Nephron (organoid): ENCODE measurements at regions not wholly inside any gene's neighbourhood (a gene's known extent, or its start where the extent isn't known, plus 50 kb on each side); places are given as distances from the start of the nearest gene placed in this dataset.

Experiments
- H3K27ac Mint-ChIP-seq, 3 experiments: 2 replicates each; pipeline ENCODE4 v1.8.0; 2020; ENCODE audit warnings: mixed read lengths in 3 of 3, mild to moderate bottlenecking in 2 of 3, moderate library complexity in 1 of 3
- H3K27me3 Mint-ChIP-seq: 2 replicates; pipeline ENCODE4 v1.8.0; 2021; ENCODE audit warnings: low read depth, mild to moderate bottlenecking, moderate library complexity, mixed read lengths
- H3K36me3 Mint-ChIP-seq: 2 replicates; pipeline ENCODE4 v1.8.0; 2020; ENCODE audit warnings: low read depth, mixed read lengths
- H3K4me1 Mint-ChIP-seq: 2 replicates; pipeline ENCODE4 v1.8.0; 2020; ENCODE audit warnings: mixed read lengths
- H3K4me3 Mint-ChIP-seq, 3 experiments: 2 replicates each; pipeline ENCODE4 v1.8.0; 2020; ENCODE audit warnings: mild to moderate bottlenecking in 3 of 3, mixed read lengths in 3 of 3, moderate library complexity in 2 of 3
- H3K9me3 Mint-ChIP-seq: 2 replicates; pipeline ENCODE4 v1.8.0; 2020; ENCODE audit warnings: mixed read lengths
- CTCF ChIP-seq, 3 experiments: fragments of 200-600 bp; sonication (generic); IDR thresholded peaks; one replicate each; pipeline ENCODE4 v1.5.0; 2021; ENCODE audit warnings: antibody characterized with exemption in 3 of 3; ENCODE audit not compliant: unreplicated experiment in 3 of 3

GRCh38 chr5:90170261-90170660 lies 239.3 kb downstream of the CETN3 start:
- H3K36me3 Mint-ChIP-seq: no peaks in the 10 kb centered on the region
- peaks cover 18% of the 10 kb centered on the region for H3K4me1 Mint-ChIP-seq
- no peak for TF ChIP-seq CTCF (IDR thresholded peaks at IDR 0.05; ENCODE audit: unreplicated experiment in 3 of 3)
- peaks cover 5% of the 10 kb centered on the region for H3K27me3 Mint-ChIP-seq
- no peak overlapping the region for H3K4me3 Mint-ChIP-seq
- H3K27ac Mint-ChIP-seq: peak overlapping the region in 1 of 3 experiments; percentile 19
- H3K9me3 Mint-ChIP-seq: no peaks in the 10 kb centered on the region

DNA sequence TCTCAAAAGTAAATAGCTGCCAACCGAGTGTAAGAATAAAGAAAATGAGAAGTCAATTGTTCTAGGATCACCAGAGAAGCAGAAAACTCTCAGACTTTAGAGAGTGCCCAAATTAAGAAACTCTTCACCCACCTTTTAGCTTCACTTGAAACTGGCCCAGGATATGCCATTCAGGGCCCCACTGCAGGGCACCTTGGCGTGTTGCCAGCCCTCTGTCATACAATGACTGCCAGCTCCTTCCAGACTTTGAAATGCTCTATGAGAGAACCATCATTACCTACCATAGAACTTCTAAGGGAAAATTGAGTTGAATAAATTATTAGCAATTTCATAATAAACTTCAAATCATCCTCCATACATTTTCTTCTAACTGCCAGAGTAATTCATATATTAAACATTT lies 240.5 kb downstream of the CETN3 start:
- H3K9me3 Mint-ChIP-seq: no peaks in the 10 kb centered on the region
- H3K4me3 Mint-ChIP-seq: no peak overlapping the region

GRCh38 chr5:90168399-90168798 lies 241.2 kb downstream of the CETN3 start:
- peaks cover 18% of the 10 kb centered on the region for H3K4me1 Mint-ChIP-seq

More for the DNA sequence above, 240.5 kb downstream of the CETN3 start:
- Mint-ChIP-seq H3K36me3 (no peaks in the 10 kb centered on the region), H3K27me3 (peaks cover 5% of the 10 kb centered on the region), H3K27ac (peak overlapping the region in 1 of 3 experiments; percentile 19), H3K4me1 (peaks cover 18% of the 10 kb centered on the region)
- no peak for TF ChIP-seq CTCF (IDR thresholded peaks at IDR 0.05; ENCODE audit: unreplicated experiment in 3 of 3)

DNA sequence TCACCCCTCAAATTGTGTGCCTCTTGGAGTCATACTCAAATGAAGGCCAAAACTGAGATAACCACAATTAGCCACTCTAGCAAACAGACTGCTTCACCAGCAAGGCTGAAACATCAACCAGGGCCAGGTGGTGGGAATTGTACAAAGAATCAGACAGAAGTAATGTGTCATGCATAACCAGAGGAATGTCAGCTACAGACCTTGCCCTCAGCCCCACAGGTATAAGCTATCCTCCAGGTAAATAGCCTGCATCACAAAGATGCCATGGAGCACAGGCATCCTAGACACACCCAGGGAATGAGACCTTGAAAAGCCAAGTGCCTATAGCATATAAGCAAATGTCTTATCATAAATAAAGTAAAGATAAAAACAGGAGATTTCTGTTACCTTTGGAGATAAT lies 242.7 kb downstream of the CETN3 start:
- Mint-ChIP-seq H3K36me3 (no peaks in the 10 kb centered on the region), H3K9me3 (no peaks in the 10 kb centered on the region), H3K4me1 (peaks cover 18% of the 10 kb centered on the region), H3K4me3 (no peak overlapping the region), H3K27me3 (peaks cover 11% of the 10 kb centered on the region), H3K27ac (no peak overlapping the region)
- no peak for TF ChIP-seq CTCF (IDR thresholded peaks at IDR 0.05; ENCODE audit: unreplicated experiment in 3 of 3)

More at GRCh38 chr5:90168399-90168798, 241.2 kb downstream of the CETN3 start:
- H3K27me3 Mint-ChIP-seq: peaks cover 5% of the 10 kb centered on the region
- H3K36me3 Mint-ChIP-seq: no peaks in the 10 kb centered on the region
- no peak for TF ChIP-seq CTCF (IDR thresholded peaks at IDR 0.05; ENCODE audit: unreplicated experiment in 3 of 3)
- H3K4me3 Mint-ChIP-seq: no peak overlapping the region
- no peak overlapping the region for H3K27ac Mint-ChIP-seq
- H3K9me3 Mint-ChIP-seq: no peaks in the 10 kb centered on the region

GRCh38 chr5:90162324-90162723 lies 247.2 kb downstream of the CETN3 start:
- no peak for TF ChIP-seq CTCF (IDR thresholded peaks at IDR 0.05; ENCODE audit: unreplicated experiment in 3 of 3)
- no peaks in the 10 kb centered on the region for H3K9me3 Mint-ChIP-seq
- no peak overlapping the region for H3K4me3 Mint-ChIP-seq
- peaks cover 11% of the 10 kb centered on the region for H3K4me1 Mint-ChIP-seq
- no peak overlapping the region for H3K27ac Mint-ChIP-seq
- no peaks in the 10 kb centered on the region for H3K36me3 Mint-ChIP-seq
- peaks cover 6% of the 10 kb centered on the region for H3K27me3 Mint-ChIP-seq

GRCh38 chr5:90161414-90161813 lies 248.1 kb downstream of the CETN3 start:
- Mint-ChIP-seq H3K27me3 (peaks cover 6% of the 10 kb centered on the region), H3K36me3 (no peaks in the 10 kb centered on the region), H3K4me3 (no peak overlapping the region), H3K27ac (no peak overlapping the region), H3K9me3 (no peaks in the 10 kb centered on the region), H3K4me1 (peaks cover 11% of the 10 kb centered on the region)
- peak in 1 of 3 experiments; percentile 24 for TF ChIP-seq CTCF (IDR thresholded peaks at IDR 0.05; ENCODE audit: unreplicated experiment in 3 of 3)
